Endothelial cell of umbilical vein (primary cell): ENCODE measurements at regions not wholly inside any gene's neighbourhood (a gene's known extent, or its start where the extent isn't known, plus 50 kb on each side); places are given as distances from the start of the nearest gene placed in this dataset.

Experiments used
- BruUV-seq: library from RNA; stranded (reverse); fragments of 400-500 nt; replicated peaks from 2 replicates; lab custom pipeline; 2021; lab: Mats Ljungman, UMichigan
- CTCF ChIA-PET: fragments of 300-600, 350-600 bp; sonication (Branson Sonifier 250); formaldehyde crosslinking; loops from one replicate; lab custom pipeline; 2021; ENCODE audit warnings: antibody characterized with exemption, inconsistent platforms; lab: Charles Lee
- POLR2A ChIA-PET: fragments of 300-600, 350-600 bp; sonication (Branson Sonifier 250); formaldehyde crosslinking; loops from one replicate; lab custom pipeline; 2021; ENCODE audit warnings: antibody characterized with exemption, inconsistent platforms; lab: Charles Lee
- DNase-seq: peaks from one replicate; pipeline ENCODE4 v3.0.0-alpha.2; 2011; ENCODE audit warnings: low read depth, low spot score
- FAIRE-seq: peaks from 2 replicates; lab custom pipeline; 2011; peaks lifted over from hg19 to GRCh38; lab: Jason Lieb, UNC
- H2AFZ ChIP-seq: 2 replicates; pipeline ENCODE4 v1.6.0; 2012; ENCODE audit warnings: low read depth, low read length, control low read depth, inconsistent platforms
- H3K27ac ChIP-seq: 2 replicates; pipeline ENCODE4 v1.5.1; 2011; ENCODE audit warnings: low read depth, mild to moderate bottlenecking, control low read depth, low read length, moderate library complexity; ENCODE audit not compliant: insufficient read depth
- H3K27me3 ChIP-seq, 2 experiments: 2 replicates each; pipeline versions ENCODE4 v1.6.0 to v1.6.1; 2011; ENCODE audit warnings: low read length in 2 of 2, mixed read lengths in 1 of 2; ENCODE audit not compliant: control insufficient read depth in 2 of 2, insufficient read depth in 2 of 2
- H3K36me3 ChIP-seq, 2 experiments: 2 replicates in 1 of 2; 3 replicates in 1 of 2; pipeline ENCODE4 v1.5.1; 2011; ENCODE audit warnings: low read length in 2 of 2, mild to moderate bottlenecking in 1 of 2, moderate library complexity in 1 of 2; ENCODE audit not compliant: control insufficient read depth in 2 of 2, insufficient read depth in 2 of 2; ENCODE audit errors: extremely low read depth in 1 of 2
- H3K4me1 ChIP-seq: 3 replicates; pipeline ENCODE4 v1.5.1; 2011; ENCODE audit warnings: mild to moderate bottlenecking, low read length; ENCODE audit not compliant: control insufficient read depth, insufficient read depth; ENCODE audit errors: extremely low read depth
- H3K4me2 ChIP-seq: 2 replicates; pipeline ENCODE4 v1.6.1; 2011; ENCODE audit warnings: low read length, control low read depth, mixed read lengths; ENCODE audit not compliant: insufficient read depth
- H3K4me3 ChIP-seq, 3 experiments: fragments of 200-600 bp in 1 of 3; sonication (generic), shearing (Covaris generic) in 1 of 3; replicated peaks in 1 of 3; 2 replicates each; pipeline ENCODE4 v1.5.1; 2011 to 2016; ENCODE audit warnings: control low read depth in 3 of 3, low read length in 3 of 3, mild to moderate bottlenecking in 2 of 3, inconsistent platforms in 1 of 3, low read depth in 1 of 3, moderate library complexity in 1 of 3; ENCODE audit not compliant: insufficient read depth in 1 of 3
- H3K79me2 ChIP-seq: 2 replicates; pipeline ENCODE4 v1.6.0; 2012; ENCODE audit warnings: low read length, inconsistent platforms; ENCODE audit not compliant: control insufficient read depth, insufficient read depth
- H3K9ac ChIP-seq: replicated peaks from 2 replicates; pipeline ENCODE3; 2011; ENCODE audit warnings: low read length, control low read depth; ENCODE audit not compliant: insufficient read depth; ENCODE audit errors: extremely low read depth
- H3K9me1 ChIP-seq: replicated peaks from 3 replicates; pipeline ENCODE4 v1.6.0; 2011; ENCODE audit warnings: mild to moderate bottlenecking, low read length; ENCODE audit not compliant: control insufficient read depth, insufficient read depth; ENCODE audit errors: extremely low read depth
- H3K9me3 ChIP-seq: replicated peaks from 2 replicates; pipeline ENCODE4 v1.5.1; 2012; ENCODE audit warnings: low read length, inconsistent platforms; ENCODE audit not compliant: control insufficient read depth, insufficient read depth
- H4K20me1 ChIP-seq: replicated peaks from 2 replicates; pipeline ENCODE3; 2011; ENCODE audit warnings: mild to moderate bottlenecking, low read length; ENCODE audit not compliant: control insufficient read depth, insufficient read depth; ENCODE audit errors: extremely low read depth
- EZH2 ChIP-seq: IDR thresholded peaks from 2 replicates; pipeline ENCODE4 v1.6.1; 2012; ENCODE audit warnings: borderline replicate concordance, low read depth, mild to moderate bottlenecking, moderate library complexity, low read length, inconsistent platforms; ENCODE audit not compliant: severe bottlenecking
- FOS ChIP-seq: IDR thresholded peaks from 2 replicates; pipeline ENCODE4 v1.6.1; 2011; ENCODE audit warnings: mild to moderate bottlenecking, low read length, moderate library complexity, borderline replicate concordance; ENCODE audit not compliant: insufficient read depth
- GATA2 ChIP-seq: IDR thresholded peaks from 2 replicates; pipeline ENCODE4 v1.7.0; 2011; ENCODE audit warnings: low read depth, mild to moderate bottlenecking, moderate library complexity, mixed read lengths, low read length; ENCODE audit not compliant: insufficient read length, insufficient read depth
- JUN ChIP-seq: IDR thresholded peaks from 2 replicates; pipeline ENCODE4 v1.6.1; 2011; ENCODE audit warnings: borderline replicate concordance, low read depth; ENCODE audit not compliant: insufficient read length, insufficient read depth
- MYC ChIP-seq: IDR thresholded peaks from one replicate; pipeline ENCODE4 v1.6.1; 2011; ENCODE audit warnings: mild to moderate bottlenecking, low read depth, low read length
- POLR2A ChIP-seq: IDR thresholded peaks from 2 replicates; pipeline ENCODE4 v1.6.1; 2012; ENCODE audit warnings: low read depth, mild to moderate bottlenecking, control low read depth, low read length
- POLR2AphosphoS5 ChIP-seq: IDR thresholded peaks from 2 replicates; pipeline ENCODE4 v1.6.1; 2012; ENCODE audit warnings: low read depth, mild to moderate bottlenecking, control low read depth, low read length, moderate library complexity; ENCODE audit not compliant: insufficient read depth
- dilution Hi-C: fragments of 300-500 bp; cut with MboI; formaldehyde crosslinking; loops from one replicate; pipeline ENCODE4 v1.15.0; 2019; ENCODE audit warnings: low sequenced_read_pairs; ENCODE audit not compliant: extremely low pct_ligation_motif_present
- intact Hi-C: fragments of 100-400 bp; cut with micrococcal nuclease; formaldehyde crosslinking; loops from one replicate; pipeline ENCODE4 v1.10.0; 2022
- TF ChIP-seq, protein P1 (sequence below), 2 donors: IDR thresholded peaks; 1 replicate in 1 of 2; 2 replicates in 1 of 2; pipeline ENCODE4 v1.5.1; 2011; ENCODE audit warnings: low read length in 2 of 2, mild to moderate bottlenecking in 2 of 2, moderate library complexity in 2 of 2, control low read depth in 1 of 2, inconsistent platforms in 1 of 2, low read depth in 1 of 2; ENCODE audit not compliant: insufficient read depth in 1 of 2; ENCODE audit errors: extremely low read depth in 1 of 2

DNA sequence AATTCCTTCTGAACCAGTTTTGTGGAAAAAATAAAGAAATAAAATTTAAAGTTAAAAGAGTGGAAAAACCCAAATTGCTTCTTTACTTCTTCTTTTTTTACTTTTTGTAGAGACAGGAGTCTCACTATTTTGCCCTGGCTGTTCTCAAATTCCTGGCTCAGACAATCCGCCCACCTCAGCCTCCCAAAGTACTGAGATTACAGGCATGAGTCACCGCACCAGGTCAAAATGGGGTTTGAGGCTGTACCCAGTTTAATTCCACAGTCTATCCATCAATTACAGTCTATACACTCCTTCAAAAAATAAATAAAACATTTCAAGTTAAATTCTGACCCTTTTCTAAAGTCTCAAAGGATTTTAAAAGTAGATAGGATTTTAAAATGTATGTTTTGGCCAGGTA is 120.3 kb downstream of the FAM161A start:
- Histone ChIP-seq H3K4me3 (no peak overlapping the region), H3K36me3 (no peaks in the 10 kb centered on the region), H4K20me1 (no peaks in the 10 kb centered on the region), H3K4me2 (no peak overlapping the region), H3K4me1 (no peaks in the 10 kb centered on the region), H3K9me3 (no peaks in the 10 kb centered on the region), H3K27ac (no peak overlapping the region), H2AFZ (no peak overlapping the region), H3K27me3 (peaks cover 3 to 9% of the 10 kb centered on the region in 2 experiments), H3K79me2 (no peaks in the 10 kb centered on the region), H3K9ac (no peak overlapping the region), H3K9me1 (no peaks in the 10 kb centered on the region)
- intact Hi-C loops (no loop called here), dilution Hi-C loops (no loop called here)
- FAIRE-seq (no peak), DNase-seq (no peak)
- ChIA-PET CTCF (interaction anchor here (0.6 kb wide), 1 partner anchor 161 kb away, joined by 3 read pairs; no protein-coding TSS in a partner anchor), POLR2A (interaction anchor here (0.6 kb wide), 2 partner anchors 10 to 1173 kb away, joined by 3 read pairs; no protein-coding TSS in a partner anchor)
- TF ChIP-seq MYC, result no peak
- no peak for TF ChIP-seq EZH2
- no peak for TF ChIP-seq FOS
- no peak for TF ChIP-seq JUN
- no peak for TF ChIP-seq GATA2
- TF ChIP-seq POLR2A, result no peak
- no peak for TF ChIP-seq POLR2AphosphoS5
- TF ChIP-seq, protein P1, sequence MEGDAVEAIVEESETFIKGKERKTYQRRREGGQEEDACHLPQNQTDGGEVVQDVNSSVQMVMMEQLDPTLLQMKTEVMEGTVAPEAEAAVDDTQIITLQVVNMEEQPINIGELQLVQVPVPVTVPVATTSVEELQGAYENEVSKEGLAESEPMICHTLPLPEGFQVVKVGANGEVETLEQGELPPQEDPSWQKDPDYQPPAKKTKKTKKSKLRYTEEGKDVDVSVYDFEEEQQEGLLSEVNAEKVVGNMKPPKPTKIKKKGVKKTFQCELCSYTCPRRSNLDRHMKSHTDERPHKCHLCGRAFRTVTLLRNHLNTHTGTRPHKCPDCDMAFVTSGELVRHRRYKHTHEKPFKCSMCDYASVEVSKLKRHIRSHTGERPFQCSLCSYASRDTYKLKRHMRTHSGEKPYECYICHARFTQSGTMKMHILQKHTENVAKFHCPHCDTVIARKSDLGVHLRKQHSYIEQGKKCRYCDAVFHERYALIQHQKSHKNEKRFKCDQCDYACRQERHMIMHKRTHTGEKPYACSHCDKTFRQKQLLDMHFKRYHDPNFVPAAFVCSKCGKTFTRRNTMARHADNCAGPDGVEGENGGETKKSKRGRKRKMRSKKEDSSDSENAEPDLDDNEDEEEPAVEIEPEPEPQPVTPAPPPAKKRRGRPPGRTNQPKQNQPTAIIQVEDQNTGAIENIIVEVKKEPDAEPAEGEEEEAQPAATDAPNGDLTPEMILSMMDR (IDR thresholded peaks at IDR 0.05; ENCODE audit: extremely low read depth in 1 of 2, insufficient read depth in 1 of 2, low read depth in 1 of 2, low read length in 2 of 2), result no peak
- BruUV-seq, result no TSS peak
